Adrenal gland (tissue), 9 donors: ENCODE measurements at regions not wholly inside any gene's neighbourhood (a gene's known extent, or its start where the extent isn't known, plus 50 kb on each side); places are given as distances from the start of the nearest gene placed in this dataset.

Source experiments
- DNase-seq, 7 donors: peaks; one replicate each; pipeline ENCODE4 v3.0.0-alpha.2; 2019 to 2020
- H3K27ac ChIP-seq, 5 donors: fragments of 200-600 bp; sonication (generic) in 4 of 5; 1 replicate in 3 of 5; 2 replicates in 2 of 5; pipeline versions ENCODE4 v1.5.1 to v1.8.0; 2016 to 2020; ENCODE audit warnings: mild to moderate bottlenecking in 1 of 5
- H3K27me3 ChIP-seq: fragments of 200-600 bp; 2 replicates; pipeline ENCODE4 v1.8.0; 2021
- H3K36me3 ChIP-seq, 2 donors: fragments of 200-600 bp; replicated peaks in 1 of 2; 1 replicate in 1 of 2; 2 replicates in 1 of 2; pipeline versions ENCODE4 v1.5.1 to v1.8.0; 2018 to 2022
- H3K4me1 ChIP-seq, 2 donors: fragments of 200-600 bp; replicated peaks in 1 of 2; 1 replicate in 1 of 2; 2 replicates in 1 of 2; pipeline versions ENCODE4 v1.5.1 to v1.8.0; 2018 to 2021
- H3K4me3 ChIP-seq, 4 donors: fragments of 200-600 bp; sonication (generic) in 3 of 4; one replicate each; pipeline ENCODE4 v1.5.1; 2016 to 2018
- H3K9me3 ChIP-seq, 3 donors: fragments of 200-600 bp; sonication (generic) in 1 of 3; replicated peaks in 1 of 3; 1 replicate in 2 of 3; 2 replicates in 1 of 3; pipeline versions ENCODE4 v1.5.1 to v1.8.0; 2016 to 2021
- POLR2A ChIP-seq, 2 donors: fragments of 450-650 bp; IDR thresholded peaks; one replicate each; pipeline ENCODE4 v1.6.1; 2017; ENCODE audit warnings: antibody characterized with exemption in 2 of 2, mild to moderate bottlenecking in 2 of 2, moderate library complexity in 1 of 2
- WGBS, 4 donors: extraction: QIAGEN DNeasy Blood & Tissue Kit in 2 of 4; methylation state at CpG; one replicate each; pipeline versions ENCODE4 v1.1.5 to v1.1.7; 2013 to 2017; 5-methylcytosine and 5-hydroxymethylcytosine counted together
- intact Hi-C, 2 donors: fragments of 100-400 bp; cut with DNase I; formaldehyde crosslinking; loops; one replicate each; pipeline versions ENCODE4 v1.14.1 to v1.15.0; 2022 to 2023
- TF ChIP-seq, protein P1 (sequence below), 6 experiments: fragments of 450-650 bp in 4 of 6; fragments of 200-600 bp in 2 of 6; sonication (generic) in 1 of 6; IDR thresholded peaks; 1 replicate in 5 of 6; 2 replicates in 1 of 6; pipeline versions ENCODE4 v1.5.1 to v1.8.0; 2016 to 2021; ENCODE audit warnings: antibody characterized with exemption in 6 of 6, mild to moderate bottlenecking in 2 of 6, moderate library complexity in 1 of 6
- donor health status: healthy with polysubstance abuse.
- donor health status: Bipolar disorder and iron deficiency.
- donor health status: DM: yes; HTN: yes; CAD: no.
- donor health status: DM: no; HTN: no; CAD: no.
- donor health status: DM: no; HTN: no; CAD: no.

DNA sequence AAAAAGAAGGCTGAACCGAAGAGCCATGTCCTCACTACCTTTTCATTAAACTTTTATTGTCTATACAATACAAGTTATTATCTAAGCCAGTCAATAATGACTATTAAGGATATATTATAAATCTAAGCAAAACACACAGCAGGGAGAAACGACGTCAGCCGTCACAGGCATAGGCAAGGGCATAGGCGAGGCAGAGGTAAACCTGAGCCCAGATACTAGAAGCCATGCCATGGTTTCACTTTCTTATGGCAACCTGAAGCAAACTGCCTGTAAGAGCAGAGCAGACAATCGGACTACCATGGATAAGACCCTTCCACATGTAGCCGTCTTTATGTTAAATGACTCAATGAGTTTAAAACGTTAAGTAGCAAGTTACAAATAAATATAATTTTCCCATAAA is 238.5 kb upstream of the ZNF521 start:
- Histone ChIP-seq H3K27me3 (no peaks in the 10 kb centered on the region), H3K27ac (no peak overlapping the region), H3K36me3 (no peaks in the 10 kb centered on the region), H3K4me3 (no peak overlapping the region), H3K4me1 (peaks cover 15 to 24% of the 10 kb centered on the region in 2 donors), H3K9me3 (no peaks in the 10 kb centered on the region)
- WGBS, 4 donors: 89 to 93% (median 91%) methylated on average over 8 of the region's 8 CpGs
- no peak for TF ChIP-seq POLR2A (IDR thresholded peaks at IDR 0.05)
- TF ChIP-seq, protein P1, sequence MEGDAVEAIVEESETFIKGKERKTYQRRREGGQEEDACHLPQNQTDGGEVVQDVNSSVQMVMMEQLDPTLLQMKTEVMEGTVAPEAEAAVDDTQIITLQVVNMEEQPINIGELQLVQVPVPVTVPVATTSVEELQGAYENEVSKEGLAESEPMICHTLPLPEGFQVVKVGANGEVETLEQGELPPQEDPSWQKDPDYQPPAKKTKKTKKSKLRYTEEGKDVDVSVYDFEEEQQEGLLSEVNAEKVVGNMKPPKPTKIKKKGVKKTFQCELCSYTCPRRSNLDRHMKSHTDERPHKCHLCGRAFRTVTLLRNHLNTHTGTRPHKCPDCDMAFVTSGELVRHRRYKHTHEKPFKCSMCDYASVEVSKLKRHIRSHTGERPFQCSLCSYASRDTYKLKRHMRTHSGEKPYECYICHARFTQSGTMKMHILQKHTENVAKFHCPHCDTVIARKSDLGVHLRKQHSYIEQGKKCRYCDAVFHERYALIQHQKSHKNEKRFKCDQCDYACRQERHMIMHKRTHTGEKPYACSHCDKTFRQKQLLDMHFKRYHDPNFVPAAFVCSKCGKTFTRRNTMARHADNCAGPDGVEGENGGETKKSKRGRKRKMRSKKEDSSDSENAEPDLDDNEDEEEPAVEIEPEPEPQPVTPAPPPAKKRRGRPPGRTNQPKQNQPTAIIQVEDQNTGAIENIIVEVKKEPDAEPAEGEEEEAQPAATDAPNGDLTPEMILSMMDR (IDR thresholded peaks at IDR 0.05): no peak
- no peak for DNase-seq
- intact Hi-C loops: no loop called here

DNA sequence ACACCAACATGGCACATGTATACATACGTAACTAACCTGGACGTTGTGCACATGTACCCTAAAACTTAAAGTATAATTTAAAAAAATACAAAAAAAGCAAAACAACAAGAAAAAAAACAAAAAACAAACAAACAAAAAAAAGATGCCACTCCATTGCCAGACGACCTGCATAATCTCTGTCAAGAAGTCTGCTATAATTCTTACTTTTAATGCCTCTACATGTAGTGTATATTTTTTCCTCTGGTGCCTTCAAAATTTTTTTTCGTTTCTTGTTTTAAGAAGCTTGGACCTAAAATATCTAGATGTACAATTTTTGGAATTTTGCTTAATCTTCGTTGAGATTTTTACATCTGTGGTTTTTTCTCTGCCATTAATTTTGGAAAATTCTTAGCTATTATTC is 235.6 kb upstream of the ZNF521 start:
- WGBS, 4 donors: 71 to 90% (median 84%) methylated on average over 5 of the region's 5 CpGs
- no peak for DNase-seq
- intact Hi-C loops: no loop called here
- Histone ChIP-seq H3K27ac (no peak overlapping the region), H3K27me3 (no peaks in the 10 kb centered on the region), H3K4me1 (no peaks in the 10 kb centered on the region), H3K4me3 (no peak overlapping the region), H3K9me3 (no peaks in the 10 kb centered on the region), H3K36me3 (no peaks in the 10 kb centered on the region)
- TF ChIP-seq, protein P1 (IDR thresholded peaks at IDR 0.05): no peak
- TF ChIP-seq POLR2A (IDR thresholded peaks at IDR 0.05): no peak

DNA sequence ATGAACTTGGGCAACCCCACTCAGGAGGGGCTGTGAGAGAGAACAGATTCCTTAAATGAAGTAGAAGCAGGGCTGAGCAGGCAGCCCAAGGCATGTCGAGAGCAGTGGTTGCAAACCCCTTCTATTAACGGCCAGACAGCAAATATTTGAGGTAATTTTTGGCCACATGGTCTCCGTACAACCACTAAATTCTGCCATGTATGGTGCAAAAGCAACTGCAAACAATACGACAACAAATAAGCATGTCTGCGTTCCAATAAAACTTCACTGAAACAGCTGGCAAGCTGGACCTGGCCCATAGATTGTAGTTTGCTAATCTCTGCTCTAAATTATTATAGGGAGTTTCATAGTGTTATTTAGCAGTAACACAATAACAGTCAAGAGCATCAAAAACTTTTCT is 217.0 kb upstream of the ZNF521 start:
- Histone ChIP-seq H3K27ac (no peak overlapping the region), H3K4me1 (no peaks in the 10 kb centered on the region), H3K27me3 (no peaks in the 10 kb centered on the region), H3K9me3 (no peaks in the 10 kb centered on the region), H3K36me3 (no peaks in the 10 kb centered on the region), H3K4me3 (no peak overlapping the region)
- no peak for TF ChIP-seq POLR2A (IDR thresholded peaks at IDR 0.05)
- intact Hi-C loops: no loop called here
- DNase-seq: no peak
- 84 to 92% (median 87%) methylated on average over 5 of the region's 5 CpGs for WGBS, 4 donors

DNA sequence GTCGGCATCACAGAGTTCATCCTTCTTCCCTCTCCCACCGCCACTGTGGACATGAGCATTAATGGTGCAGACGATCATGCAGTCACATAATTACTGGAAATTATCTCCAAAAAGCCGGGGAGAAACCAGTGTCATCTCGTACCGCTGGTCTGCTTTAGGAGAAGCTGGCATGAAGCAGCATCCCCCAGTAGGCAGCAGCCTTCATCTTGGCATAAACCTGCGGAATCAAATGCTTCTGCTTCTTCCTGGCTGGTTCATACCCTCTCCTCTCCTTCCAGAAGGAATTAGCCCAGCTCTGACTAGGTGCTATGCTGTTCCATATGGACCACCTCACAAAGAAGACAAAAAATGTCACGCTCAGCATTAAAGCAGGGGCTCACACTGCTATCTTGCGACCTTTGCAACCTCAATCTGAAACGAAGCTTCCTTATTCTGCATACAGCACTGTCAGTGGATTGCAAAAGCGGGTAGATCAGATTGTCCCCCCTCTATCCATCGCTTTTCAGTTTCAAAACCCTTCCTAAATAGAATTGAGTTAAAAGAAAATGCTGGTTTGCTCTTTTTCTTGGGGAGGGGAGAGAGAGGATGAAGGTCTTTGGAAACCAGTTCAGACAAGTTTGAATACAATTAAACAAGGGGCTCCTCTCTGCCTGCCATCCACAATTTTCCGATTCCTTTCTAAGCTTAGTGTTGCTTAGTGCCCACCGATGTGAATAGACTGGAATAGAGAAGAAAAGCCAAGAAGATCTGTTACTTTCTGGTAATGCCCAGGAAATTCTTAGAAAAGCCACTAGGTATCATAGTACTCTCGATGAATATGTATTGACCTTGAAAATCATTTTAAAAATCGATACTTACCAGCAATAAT is 212.1 kb upstream of the ZNF521 start:
- H3K4me3 ChIP-seq: no peak overlapping the region
- no peak for TF ChIP-seq POLR2A (IDR thresholded peaks at IDR 0.05)
- TF ChIP-seq, protein P1 (IDR thresholded peaks at IDR 0.05): no peak
- intact Hi-C loops: no loop called here
- H3K27ac ChIP-seq: no peak overlapping the region
- no peaks in the 10 kb centered on the region for H3K27me3 ChIP-seq
- no peaks in the 10 kb centered on the region for H3K36me3 ChIP-seq
- H3K9me3 ChIP-seq: no peaks in the 10 kb centered on the region
- DNase-seq: no peak
- no peaks in the 10 kb centered on the region for H3K4me1 ChIP-seq
- WGBS, 4 donors: 87 to 90% (median 88%) methylated on average over 16 of the region's 16 CpGs

DNA sequence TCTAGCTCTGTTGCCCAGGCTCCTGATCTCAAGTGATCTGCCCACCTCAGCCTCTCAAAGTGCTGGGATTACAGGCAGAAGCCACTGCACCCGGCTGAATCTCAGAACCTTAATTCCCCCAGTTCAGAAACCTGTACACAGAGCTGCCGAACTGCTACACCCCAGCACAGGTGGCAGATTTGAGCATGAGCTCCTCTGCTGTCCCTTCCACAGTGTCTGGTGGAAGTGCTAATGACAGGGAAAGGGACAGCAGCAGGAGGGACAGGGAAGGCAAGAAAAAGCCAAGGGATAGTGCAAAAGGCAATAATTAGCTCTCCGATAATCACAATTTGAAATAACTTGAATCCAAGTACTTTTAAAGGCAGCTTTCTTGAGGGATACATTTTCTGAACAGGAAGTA is 211.4 kb upstream of the ZNF521 start:
- Histone ChIP-seq H3K9me3 (no peaks in the 10 kb centered on the region), H3K27ac (no peak overlapping the region), H3K4me1 (no peaks in the 10 kb centered on the region), H3K36me3 (no peaks in the 10 kb centered on the region), H3K27me3 (no peaks in the 10 kb centered on the region), H3K4me3 (no peak overlapping the region)
- DNase-seq: no peak
- intact Hi-C loops: no loop called here
- no peak for TF ChIP-seq POLR2A (IDR thresholded peaks at IDR 0.05)
- TF ChIP-seq, protein P1 (IDR thresholded peaks at IDR 0.05): no peak
- WGBS, 4 donors: 91 to 95% (median 93%) methylated on average over 3 of the region's 3 CpGs
